ENCODE measurements at regions not wholly inside any gene's neighbourhood (a gene's known extent, or its start where the extent isn't known, plus 50 kb on each side); places are given as distances from the start of the nearest gene placed in this dataset.

GRCh38 chr4:126038502-126039144 is 723.9 kb downstream of the FAT4 start:
- no peak for DNase-seq (ENCODE audit: extremely low read depth in 1 of 11, low read depth in 9 of 11, low spot score in 4 of 11)

DNA sequence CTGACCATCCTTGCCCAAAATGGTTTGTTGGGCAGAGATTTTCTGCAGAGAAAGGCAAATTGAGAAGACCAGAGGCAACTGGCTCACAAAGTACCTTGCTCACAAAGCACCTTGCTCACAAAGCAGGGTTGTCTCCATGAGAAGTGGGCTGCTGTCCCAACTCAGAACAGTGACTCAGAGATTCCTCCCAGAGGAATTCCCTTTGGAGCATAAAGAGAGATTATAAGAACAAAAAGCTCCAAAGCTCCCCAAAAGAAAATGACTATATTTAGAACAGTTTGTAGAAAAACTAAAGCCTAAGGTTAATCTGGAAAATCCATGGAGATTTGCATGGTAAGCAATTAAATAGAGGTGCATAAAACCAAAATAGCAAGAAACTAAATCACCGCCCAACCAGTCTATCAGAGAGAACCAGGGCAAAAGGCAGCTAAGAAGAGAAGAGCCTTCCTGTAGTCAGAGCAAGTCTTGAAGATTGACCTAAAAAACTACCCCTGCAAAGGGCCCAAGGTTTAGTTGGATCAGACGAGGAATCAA is 731.4 kb downstream of the FAT4 start:
- DNase-seq (ENCODE audit: extremely low read depth in 1 of 11, low read depth in 9 of 11, low spot score in 4 of 11): no peak

DNA sequence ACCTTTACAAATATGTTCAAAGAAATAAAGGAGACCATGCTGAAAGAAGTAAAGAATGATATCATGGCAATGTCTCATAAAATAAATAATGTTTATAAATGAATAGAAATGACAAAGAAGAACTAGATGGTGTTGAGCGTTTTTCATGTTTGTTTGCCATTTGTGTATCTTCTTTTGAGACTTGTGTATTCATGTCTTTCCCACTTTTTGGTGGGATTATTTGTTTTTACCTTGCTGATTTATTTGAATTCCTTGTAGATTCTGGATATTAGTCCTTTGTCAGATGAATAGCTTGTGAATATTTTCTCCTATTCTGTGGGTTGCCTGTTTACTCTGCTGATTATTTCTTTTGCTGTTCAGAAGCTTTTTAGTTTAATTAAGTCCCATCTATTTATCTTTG is 732.4 kb downstream of the FAT4 start:
- DNase-seq (ENCODE audit: extremely low read depth in 1 of 11, low read depth in 9 of 11, low spot score in 4 of 11): no peak

GRCh38 chr4:126051689-126052424 is 737.1 kb downstream of the FAT4 start:
- DNase-seq (ENCODE audit: extremely low read depth in 1 of 11, low read depth in 9 of 11, low spot score in 4 of 11): peak in 5 of 11 donors; percentile 12 to 37 (median 27)

GRCh38 chr4:126056116-126056650 is 741.4 kb downstream of the FAT4 start:
- no peak for DNase-seq (ENCODE audit: extremely low read depth in 1 of 11, low read depth in 9 of 11, low spot score in 4 of 11)

GRCh38 chr4:126057371-126057770 is 742.6 kb downstream of the FAT4 start:
- no peak for DNase-seq (ENCODE audit: extremely low read depth in 1 of 11, low read depth in 9 of 11, low spot score in 4 of 11)

- no peak for DNase-seq (ENCODE audit: extremely low read depth in 1 of 11, low read depth in 9 of 11, low spot score in 4 of 11)
Measured at GRCh38 chr4:126058596-126058995, 743.8 kb downstream of the FAT4 start.

DNA sequence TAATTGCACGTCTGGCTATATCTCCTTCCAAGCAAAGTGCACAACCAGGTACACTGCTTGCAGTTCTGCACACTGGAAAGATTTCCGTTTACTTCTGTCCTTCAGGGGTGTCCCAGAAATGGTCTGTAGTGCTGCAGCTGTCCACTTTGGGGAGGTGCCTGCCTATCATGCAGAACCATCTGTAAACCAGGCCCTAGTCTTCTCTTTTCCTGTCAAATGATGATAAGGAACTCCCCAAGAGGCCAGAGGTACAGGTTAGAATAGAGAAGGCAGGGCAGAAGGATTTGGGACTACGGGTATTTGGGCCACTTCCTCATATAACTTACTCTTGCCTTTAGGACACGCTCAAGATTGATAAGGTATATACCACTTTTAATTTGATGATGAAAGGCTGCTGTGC is 746.9 kb downstream of the FAT4 start:
- no peak for DNase-seq (ENCODE audit: extremely low read depth in 1 of 11, low read depth in 9 of 11, low spot score in 4 of 11)

GRCh38 chr4:126065016-126065415 is 750.3 kb downstream of the FAT4 start:
- no peak for DNase-seq (ENCODE audit: extremely low read depth in 1 of 11, low read depth in 9 of 11, low spot score in 4 of 11)

GRCh38 chr4:126071346-126072333 is 756.9 kb downstream of the FAT4 start:
- peak in 1 of 11 donors; percentile 3 for DNase-seq (ENCODE audit: extremely low read depth in 1 of 11, low read depth in 9 of 11, low spot score in 4 of 11)

DNA sequence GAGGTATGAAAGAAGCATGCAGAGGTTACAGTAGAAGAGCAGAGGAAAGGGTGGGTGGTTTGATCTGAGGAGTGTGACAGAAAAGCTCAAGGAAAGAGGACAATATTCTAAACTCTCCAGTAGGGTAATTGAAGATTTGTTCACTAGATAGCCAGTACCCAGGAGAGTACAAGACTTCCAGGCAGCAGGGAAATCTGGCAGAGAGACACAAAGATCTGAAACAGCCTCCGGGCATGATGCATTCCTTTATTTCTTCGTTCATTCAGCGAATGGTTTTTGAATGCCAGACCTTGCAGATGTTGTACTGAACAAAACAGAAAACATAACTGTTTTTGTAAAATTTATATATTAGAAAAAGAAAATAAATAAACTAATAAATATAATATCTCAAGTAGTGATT is 766.6 kb downstream of the FAT4 start:
- DNase-seq (ENCODE audit: extremely low read depth in 1 of 11, low read depth in 9 of 11, low spot score in 4 of 11): no peak

DNA sequence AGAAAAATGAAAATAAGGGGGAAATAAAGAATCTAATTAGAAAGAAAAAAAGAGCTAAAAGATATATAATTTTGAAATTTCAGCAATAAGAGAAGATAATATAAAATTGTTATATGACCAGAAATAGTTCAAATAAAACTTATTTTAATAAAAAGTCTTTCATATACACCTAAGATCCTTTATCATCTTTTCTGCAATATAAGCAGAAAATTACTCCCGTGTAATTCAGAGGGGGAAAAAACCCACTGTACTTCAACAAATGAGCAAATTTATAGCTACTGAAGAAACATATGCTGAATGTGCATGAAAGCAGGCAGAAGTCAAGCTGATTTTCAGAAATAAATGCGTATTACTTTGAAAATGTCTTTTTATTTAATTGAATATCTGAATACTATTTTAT is 771.3 kb downstream of the FAT4 start:
- no peak for DNase-seq (ENCODE audit: extremely low read depth in 1 of 11, low read depth in 9 of 11, low spot score in 4 of 11)

DNA sequence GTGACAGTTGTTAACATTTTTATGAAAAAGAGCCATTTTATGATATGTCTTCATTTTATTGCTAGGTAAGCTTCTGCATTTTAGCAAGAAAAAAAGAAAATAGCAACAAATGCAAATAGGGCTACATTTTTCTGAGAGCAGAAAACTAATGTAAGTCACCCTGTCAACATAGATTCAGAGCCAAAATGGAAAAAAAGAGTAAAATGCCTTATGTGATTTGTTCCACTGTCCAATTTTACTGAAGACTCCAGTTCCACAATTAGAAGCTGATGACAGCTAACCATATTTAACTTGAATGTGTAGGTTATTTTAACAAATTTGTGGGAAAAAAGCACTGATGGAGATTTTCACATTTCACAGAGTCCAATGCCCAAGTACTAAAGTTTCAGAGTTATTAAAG is 772.3 kb downstream of the FAT4 start:
- DNase-seq (ENCODE audit: extremely low read depth in 1 of 11, low read depth in 9 of 11, low spot score in 4 of 11): no peak

- no peak for DNase-seq (ENCODE audit: extremely low read depth in 1 of 11, low read depth in 9 of 11, low spot score in 4 of 11)
Measured at GRCh38 chr4:126097155-126097799, 782.5 kb downstream of the FAT4 start.

GRCh38 chr4:126106658-126107057 is 791.9 kb downstream of the FAT4 start:
- DNase-seq (ENCODE audit: extremely low read depth in 1 of 11, low read depth in 9 of 11, low spot score in 4 of 11): no peak

DNA sequence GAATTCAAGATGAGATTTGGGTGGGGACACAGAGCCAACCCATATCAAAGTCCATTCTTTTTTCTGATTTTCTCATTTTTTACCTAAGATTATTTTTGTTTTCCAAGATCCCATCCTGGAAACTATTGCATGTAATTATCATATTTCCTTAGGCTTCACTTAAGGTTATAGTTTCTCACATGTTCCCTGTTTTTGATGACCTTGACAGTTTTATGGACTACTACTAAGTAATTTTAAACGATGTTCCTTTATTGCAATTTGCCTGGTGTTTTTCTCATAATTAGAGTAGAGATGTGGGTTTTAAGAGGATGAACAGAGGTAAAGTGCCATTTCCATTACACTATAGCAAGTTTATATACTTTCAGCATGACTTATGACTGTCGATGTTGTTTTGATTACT is 795.1 kb downstream of the FAT4 start:
- no peak for DNase-seq (ENCODE audit: extremely low read depth in 1 of 11, low read depth in 9 of 11, low spot score in 4 of 11)

GRCh38 chr4:126113058-126113457 is 798.3 kb downstream of the FAT4 start:
- no peak for DNase-seq (ENCODE audit: extremely low read depth in 1 of 11, low read depth in 9 of 11, low spot score in 4 of 11)

DNA sequence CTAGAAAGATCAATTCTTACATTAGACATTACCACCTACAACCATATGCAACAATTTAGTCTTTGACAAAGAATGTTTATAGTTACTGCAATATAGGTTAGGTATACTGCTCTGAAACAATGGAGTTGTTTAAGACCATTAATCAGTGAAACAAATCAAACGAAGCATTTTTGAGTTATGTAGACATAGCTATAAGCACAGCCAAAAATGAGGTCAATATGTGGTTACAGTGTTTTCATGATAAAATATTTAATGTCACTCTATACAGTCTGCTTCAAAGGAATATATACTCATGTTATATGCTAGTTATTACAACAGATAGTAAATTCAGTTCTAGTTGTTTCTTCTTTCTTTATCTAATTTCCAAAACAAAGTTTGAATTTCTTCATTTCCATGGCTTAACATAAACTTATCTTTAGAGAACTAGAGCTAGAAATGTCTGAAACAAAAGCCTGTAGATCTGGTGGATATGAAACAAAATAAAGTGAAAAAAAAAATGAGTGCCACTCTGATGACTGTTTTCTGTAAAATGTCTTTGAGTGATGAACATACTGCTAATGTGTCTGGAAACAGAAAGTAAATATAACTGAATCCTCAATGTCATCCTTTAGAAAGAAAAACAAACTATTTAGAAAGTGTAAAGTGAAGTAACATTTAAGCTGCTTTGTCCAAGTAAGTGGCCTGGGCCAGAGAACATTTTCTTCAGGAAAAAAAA is 809.0 kb downstream of the FAT4 start:
- no peak for DNase-seq (ENCODE audit: extremely low read depth in 1 of 11, low read depth in 9 of 11, low spot score in 4 of 11)

Data from renal cortex interstitium (tissue), 11 donors.